IMR-90 (cell line): ENCODE measurements at regions not wholly inside any gene's neighbourhood (a gene's known extent, or its start where the extent isn't known, plus 50 kb on each side); places are given as distances from the start of the nearest gene placed in this dataset.

Experiments used
- BHLHE40 ChIP-seq: fragments of 150-350 bp; IDR thresholded peaks from 2 replicates; pipeline ENCODE4 v1.6.1; 2016; ENCODE audit warnings: mild to moderate bottlenecking, low read depth, low read length
- CEBPB ChIP-seq: IDR thresholded peaks from 2 replicates; pipeline ENCODE4 v1.6.1; 2012; ENCODE audit warnings: low read depth, low read length, improper control_type of control experiment
- CHD1 ChIP-seq: IDR thresholded peaks from 2 replicates; pipeline ENCODE4 v1.6.1; 2012; ENCODE audit warnings: low read depth, low read length, improper control_type of control experiment
- MAFK ChIP-seq: IDR thresholded peaks from 2 replicates; pipeline ENCODE4 v1.6.1; 2012; ENCODE audit warnings: low read depth, low read length, improper control_type of control experiment
- MAZ ChIP-seq: IDR thresholded peaks from 2 replicates; pipeline ENCODE4 v1.6.1; 2012; ENCODE audit warnings: low read depth, mild to moderate bottlenecking, low read length, improper control_type of control experiment, moderate library complexity, borderline replicate concordance
- MXI1 ChIP-seq: IDR thresholded peaks from 2 replicates; pipeline ENCODE4 v1.6.1; 2012; ENCODE audit warnings: low read depth, mild to moderate bottlenecking, low read length, moderate library complexity, borderline replicate concordance
- POLR2A ChIP-seq: IDR thresholded peaks from 2 replicates; pipeline ENCODE4 v1.6.1; 2012; ENCODE audit warnings: mild to moderate bottlenecking, low read depth, low read length
- RFX5 ChIP-seq: IDR thresholded peaks from 2 replicates; pipeline ENCODE4 v1.8.0; 2012; ENCODE audit warnings: low read depth, mild to moderate bottlenecking, low read length, moderate library complexity
- SMC3 ChIP-seq: fragments of 150-350 bp; IDR thresholded peaks from 2 replicates; pipeline ENCODE4 v1.6.1; 2016; ENCODE audit warnings: low read depth, mild to moderate bottlenecking, antibody characterized with exemption, low read length, moderate library complexity
- TF ChIP-seq, protein P1 (sequence below): conservative IDR thresholded peaks from 2 replicates; pipeline ENCODE4 v1.5.1; 2012; ENCODE audit warnings: mild to moderate bottlenecking, low read depth, low read length, improper control_type of control experiment

DNA sequence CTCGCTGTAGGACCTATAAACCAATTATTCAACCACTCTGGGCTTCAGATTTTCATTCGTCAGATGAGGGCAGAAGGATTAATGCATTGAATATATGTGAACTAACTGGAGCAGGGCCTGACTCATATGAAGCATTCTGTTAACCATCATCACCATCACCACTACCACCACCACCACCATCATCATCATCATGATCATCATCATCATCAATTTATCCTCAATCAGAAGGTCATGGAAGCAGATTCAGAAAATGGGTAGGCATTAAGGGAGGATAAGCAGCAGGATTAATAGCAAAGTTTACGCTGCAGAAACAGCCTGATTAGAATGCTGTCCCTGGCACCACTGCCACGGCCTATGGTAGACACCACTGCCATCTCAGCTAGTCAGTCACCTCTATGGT, 407.5 kb upstream of the THBS1 start:
- TF ChIP-seq, protein P1, sequence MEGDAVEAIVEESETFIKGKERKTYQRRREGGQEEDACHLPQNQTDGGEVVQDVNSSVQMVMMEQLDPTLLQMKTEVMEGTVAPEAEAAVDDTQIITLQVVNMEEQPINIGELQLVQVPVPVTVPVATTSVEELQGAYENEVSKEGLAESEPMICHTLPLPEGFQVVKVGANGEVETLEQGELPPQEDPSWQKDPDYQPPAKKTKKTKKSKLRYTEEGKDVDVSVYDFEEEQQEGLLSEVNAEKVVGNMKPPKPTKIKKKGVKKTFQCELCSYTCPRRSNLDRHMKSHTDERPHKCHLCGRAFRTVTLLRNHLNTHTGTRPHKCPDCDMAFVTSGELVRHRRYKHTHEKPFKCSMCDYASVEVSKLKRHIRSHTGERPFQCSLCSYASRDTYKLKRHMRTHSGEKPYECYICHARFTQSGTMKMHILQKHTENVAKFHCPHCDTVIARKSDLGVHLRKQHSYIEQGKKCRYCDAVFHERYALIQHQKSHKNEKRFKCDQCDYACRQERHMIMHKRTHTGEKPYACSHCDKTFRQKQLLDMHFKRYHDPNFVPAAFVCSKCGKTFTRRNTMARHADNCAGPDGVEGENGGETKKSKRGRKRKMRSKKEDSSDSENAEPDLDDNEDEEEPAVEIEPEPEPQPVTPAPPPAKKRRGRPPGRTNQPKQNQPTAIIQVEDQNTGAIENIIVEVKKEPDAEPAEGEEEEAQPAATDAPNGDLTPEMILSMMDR, result no peak
- TF ChIP-seq POLR2A (no peak), MAFK (no peak), CEBPB (no peak), BHLHE40 (no peak), MXI1 (no peak), SMC3 (no peak), MAZ (no peak), CHD1 (no peak), RFX5 (no peak)
